GM23338 (cell line): ENCODE measurements at regions not wholly inside any gene's neighbourhood (a gene's known extent, or its start where the extent isn't known, plus 50 kb on each side); places are given as distances from the start of the nearest gene placed in this dataset.

ENCODE experiments used
- ATAC-seq: fragments of 200-7000 bp; cut with Tn5 transposase; 3 replicates; pipeline ENCODE4 v1.9.1; 2020
- DNase-seq: peaks from one replicate; pipeline ENCODE4 v3.0.0-alpha.2; 2015; ENCODE audit warnings: low spot score
- H2AFZ ChIP-seq: fragments of 200-600 bp; sonication (generic); 2 replicates; pipeline ENCODE4 v1.8.0; 2016; ENCODE audit warnings: antibody characterized with exemption, mild to moderate bottlenecking, moderate library complexity
- H3F3A ChIP-seq: fragments of 200-600 bp; sonication (generic); replicated peaks from 2 replicates; pipeline ENCODE4 v1.8.0; 2017; ENCODE audit warnings: antibody characterized with exemption, mixed run types, low read depth
- H3K27ac ChIP-seq: fragments of 200-600 bp; sonication (generic); 2 replicates; pipeline ENCODE4 v1.6.1; 2016; ENCODE audit warnings: low read depth
- H3K27me3 ChIP-seq: fragments of 200-600 bp; sonication (generic); 2 replicates; pipeline ENCODE4 v1.8.0; 2016; ENCODE audit warnings: mild to moderate bottlenecking, mixed run types, moderate library complexity; ENCODE audit not compliant: insufficient read depth
- H3K36me3 ChIP-seq: fragments of 200-600 bp; sonication (generic); 2 replicates; pipeline ENCODE4 v1.8.0; 2016; ENCODE audit warnings: mild to moderate bottlenecking; ENCODE audit not compliant: insufficient read depth
- H3K4me1 ChIP-seq: fragments of 200-600 bp; sonication (generic); 2 replicates; pipeline ENCODE4 v1.8.0; 2016; ENCODE audit warnings: mild to moderate bottlenecking, moderate library complexity; ENCODE audit not compliant: insufficient read depth
- H3K4me2 ChIP-seq: fragments of 200-600 bp; sonication (generic); 2 replicates; pipeline ENCODE4 v1.7.1; 2017; ENCODE audit warnings: mixed run types
- H3K4me3 ChIP-seq: fragments of 200-600 bp; sonication (generic); 2 replicates; pipeline ENCODE4 v1.6.1; 2016; ENCODE audit warnings: mixed run types
- H3K79me2 ChIP-seq: fragments of 200-600 bp; sonication (generic); replicated peaks from 2 replicates; pipeline ENCODE4 v1.8.0; 2017; ENCODE audit warnings: mild to moderate bottlenecking; ENCODE audit not compliant: insufficient read depth
- H3K9me2 ChIP-seq: fragments of 200-600 bp; sonication (generic); 2 replicates; pipeline ENCODE4 v1.8.0; 2017; ENCODE audit not compliant: insufficient read depth
- H4K20me1 ChIP-seq: fragments of 200-600 bp; sonication (generic); replicated peaks from 2 replicates; pipeline ENCODE4 v1.8.0; 2017; ENCODE audit warnings: mild to moderate bottlenecking; ENCODE audit not compliant: insufficient read depth
- H3K27ac Mint-ChIP-seq: 2 replicates; pipeline ENCODE4 v1.8.0; 2020; ENCODE audit warnings: inconsistent platforms, mild to moderate bottlenecking, moderate library complexity, mixed read lengths
- H3K27me3 Mint-ChIP-seq: 3 replicates; pipeline ENCODE4 v1.8.0; 2022; ENCODE audit warnings: low read depth, mild to moderate bottlenecking, moderate library complexity, mixed read lengths, inconsistent platforms; ENCODE audit not compliant: insufficient read depth, poor library complexity
- H3K36me3 Mint-ChIP-seq: 3 replicates; pipeline ENCODE4 v1.8.0; 2021; ENCODE audit warnings: low read depth, mild to moderate bottlenecking, inconsistent platforms, moderate library complexity, mixed read lengths
- H3K4me1 Mint-ChIP-seq: 3 replicates; pipeline ENCODE4 v1.8.0; 2020; ENCODE audit warnings: mild to moderate bottlenecking, inconsistent platforms, mixed read lengths
- H3K4me3 Mint-ChIP-seq: 3 replicates; pipeline ENCODE4 v1.8.0; 2021; ENCODE audit warnings: moderate library complexity, mild to moderate bottlenecking, inconsistent platforms, mixed read lengths
- H3K9me3 Mint-ChIP-seq: 3 replicates; pipeline ENCODE4 v1.8.0; 2020; ENCODE audit warnings: moderate library complexity, mild to moderate bottlenecking, inconsistent platforms, mixed read lengths
- CREB1 ChIP-seq: fragments of 250-450 bp; sonication (Bioruptor Pico); IDR thresholded peaks from 2 replicates; pipeline ENCODE4 v1.5.0; 2020; ENCODE audit warnings: low read depth, mild to moderate bottlenecking, moderate library complexity
- CTCF ChIP-seq, 2 experiments: fragments of 200-600 bp in 1 of 2; sonication (generic) in 1 of 2; conservative IDR thresholded peaks; 2 replicates each; pipeline versions ENCODE4 v1.5.1 to v1.6.1; 2016 to 2017; ENCODE audit warnings: antibody characterized with exemption in 2 of 2, low read depth in 2 of 2, mild to moderate bottlenecking in 2 of 2, moderate library complexity in 1 of 2
- ETS1 ChIP-seq: IDR thresholded peaks from 2 replicates; pipeline ENCODE4 v1.6.1; 2016; ENCODE audit warnings: antibody characterized with exemption
- EZH2 ChIP-seq: fragments of 200-600 bp; sonication (generic); IDR thresholded peaks from one replicate; pipeline ENCODE4 v1.8.0; 2017; ENCODE audit warnings: antibody characterized with exemption, mild to moderate bottlenecking, low read depth; ENCODE audit not compliant: unreplicated experiment
- EZH2phosphoT487 ChIP-seq: fragments of 200-600 bp; sonication (generic); IDR thresholded peaks from one replicate; pipeline ENCODE4 v1.8.1; 2018; ENCODE audit warnings: antibody characterized with exemption; ENCODE audit not compliant: unreplicated experiment
- JUNB ChIP-seq: IDR thresholded peaks from one replicate; pipeline ENCODE4 v1.6.1; 2016; ENCODE audit warnings: antibody characterized with exemption; ENCODE audit not compliant: unreplicated experiment
- NANOG ChIP-seq: IDR thresholded peaks from 2 replicates; pipeline ENCODE4 v1.6.1; 2016; ENCODE audit warnings: antibody characterized with exemption, borderline replicate concordance
- POLR2AphosphoS5 ChIP-seq: IDR thresholded peaks from 2 replicates; pipeline ENCODE4 v1.6.1; 2016; ENCODE audit warnings: antibody characterized with exemption, low read depth
- REST ChIP-seq: IDR thresholded peaks from one replicate; pipeline ENCODE4 v1.6.1; 2018; ENCODE audit warnings: antibody characterized with exemption; ENCODE audit not compliant: unreplicated experiment
- STAT1 ChIP-seq: IDR thresholded peaks from one replicate; pipeline ENCODE4 v1.6.1; 2016; ENCODE audit warnings: antibody characterized with exemption; ENCODE audit not compliant: unreplicated experiment
- ZNF114 ChIP-seq: fragments of 250-450 bp; sonication (Bioruptor Pico); IDR thresholded peaks from 2 replicates; pipeline ENCODE4 v1.5.0; 2020; ENCODE audit warnings: mild to moderate bottlenecking, moderate library complexity
- ZNF331 ChIP-seq: fragments of 250-450 bp; sonication (Bioruptor Pico); IDR thresholded peaks from 2 replicates; pipeline ENCODE4 v1.5.0; 2020; ENCODE audit warnings: low read depth, mild to moderate bottlenecking, moderate library complexity
- ZNF462 ChIP-seq: fragments of 250-450 bp; sonication (Bioruptor Pico); IDR thresholded peaks from 2 replicates; pipeline ENCODE4 v1.5.0; 2020; ENCODE audit warnings: mild to moderate bottlenecking, moderate library complexity

GRCh38 chr4:164304861-164305260, 449.1 kb upstream of the SMIM31 start:
- Histone ChIP-seq H3K27me3 (no peaks in the 10 kb centered on the region), H3K4me3 (no peak overlapping the region), H3K4me1 (no peaks in the 10 kb centered on the region), H3K36me3 (no peaks in the 10 kb centered on the region), H4K20me1 (no peaks in the 10 kb centered on the region), H3K79me2 (no peaks in the 10 kb centered on the region), H3K4me2 (no peak overlapping the region), H3F3A (no peaks in the 10 kb centered on the region), H3K9me2 (no peaks in the 10 kb centered on the region), H3K27ac (no peak overlapping the region), H2AFZ (no peak overlapping the region)
- Mint-ChIP-seq H3K36me3 (no peaks in the 10 kb centered on the region), H3K4me1 (no peaks in the 10 kb centered on the region), H3K4me3 (no peak overlapping the region), H3K27ac (no peak overlapping the region), H3K27me3 (no peaks in the 10 kb centered on the region), H3K9me3 (no peaks in the 10 kb centered on the region)
- TF ChIP-seq REST (no peak), ZNF462 (CRISPR knock-in tag) (no peak), POLR2AphosphoS5 (no peak), JUNB (no peak), ZNF331 (no peak), CTCF (conservative IDR thresholded peaks at IDR 0.05; ENCODE audit: low read depth in 2 of 2) (no peak), ZNF114 (CRISPR knock-in tag) (no peak), EZH2phosphoT487 (no peak), STAT1 (no peak), ETS1 (no peak), CREB1 (CRISPR knock-in tag) (no peak), EZH2 (no peak), NANOG (no peak)
- no peak for ATAC-seq
- no peak for DNase-seq
